ENCODE measurements at regions not wholly inside any gene's neighbourhood (a gene's known extent, or its start where the extent isn't known, plus 50 kb on each side); places are given as distances from the start of the nearest gene placed in this dataset.

- TF ChIP-seq JUNB (IDR thresholded peaks at IDR 0.05; ENCODE audit: unreplicated experiment) = no peak
- TF ChIP-seq POLR2AphosphoS5 (IDR thresholded peaks at IDR 0.05; ENCODE audit: low read depth) = no peak
- no peak for TF ChIP-seq ZNF462 (CRISPR knock-in tag; IDR thresholded peaks at IDR 0.05)
- no peak for TF ChIP-seq EZH2 (IDR thresholded peaks at IDR 0.05; ENCODE audit: low read depth, unreplicated experiment)
Measured at GRCh38 chr21:16324630-16325029, 594.8 kb downstream of the USP25 start (continued).

GRCh38 chr21:16330082-16330907 is 600.5 kb downstream of the USP25 start:
- Histone ChIP-seq H3K27ac (ENCODE audit: low read depth) (no peak overlapping the region), H3F3A (replicated peaks; ENCODE audit: low read depth) (no peaks in the 10 kb centered on the region), H3K79me2 (replicated peaks; ENCODE audit: insufficient read depth) (no peaks in the 10 kb centered on the region), H3K4me1 (ENCODE audit: insufficient read depth) (peaks cover 5% of the 10 kb centered on the region; the same call in 1 of the 2 replicates), H4K20me1 (replicated peaks; ENCODE audit: insufficient read depth) (no peaks in the 10 kb centered on the region), H3K36me3 (ENCODE audit: insufficient read depth) (no peaks in the 10 kb centered on the region), H3K4me2 (no peak overlapping the region), H3K9me2 (ENCODE audit: insufficient read depth) (no peaks in the 10 kb centered on the region), H2AFZ (no peak overlapping the region), H3K27me3 (ENCODE audit: insufficient read depth) (no peaks in the 10 kb centered on the region), H3K4me3 (no peak overlapping the region)
- DNase-seq (ENCODE audit: low spot score) (peak; percentile 81), ATAC-seq (peak; percentile 85)
- TF ChIP-seq CTCF (conservative IDR thresholded peaks at IDR 0.05; ENCODE audit: low read depth in 2 of 2) (peak; percentile 63 to 85), ETS1 (IDR thresholded peaks at IDR 0.05) (no peak)
- no peaks in the 10 kb centered on the region for H3K36me3 Mint-ChIP-seq (ENCODE audit: low read depth)
- H3K4me1 Mint-ChIP-seq = peaks cover 4% of the 10 kb centered on the region; the same call in 2 of the 3 replicates
- no peak overlapping the region for H3K4me3 Mint-ChIP-seq
- no peaks in the 10 kb centered on the region for H3K9me3 Mint-ChIP-seq
- no peak overlapping the region for H3K27ac Mint-ChIP-seq
- H3K27me3 Mint-ChIP-seq (ENCODE audit: insufficient read depth, low read depth, poor library complexity) = no peaks in the 10 kb centered on the region

All from GM23338 (cell line).